Lung (tissue), 11 donors: ENCODE measurements at regions not wholly inside any gene's neighbourhood (a gene's known extent, or its start where the extent isn't known, plus 50 kb on each side); places are given as distances from the start of the nearest gene placed in this dataset.

Source experiments
- ATAC-seq: fragments of 200-7000 bp; cut with Tn5 transposase; one replicate; pipeline ENCODE4 v1.9.1; 2020; ENCODE audit warnings: moderate number of reproducible peaks; ENCODE audit not compliant: insufficient read depth, low FRiP score
- DNase-seq, 3 donors: peaks; one replicate each; pipeline ENCODE4 v3.0.0-alpha.2; 2013 to 2017
- H3K27ac ChIP-seq, 2 donors: one replicate each; pipeline ENCODE4 v1.5.1; 2013; ENCODE audit warnings: mild to moderate bottlenecking in 2 of 2, moderate library complexity in 2 of 2, control low read depth in 1 of 2, inconsistent platforms in 1 of 2, low read depth in 1 of 2, low read length in 1 of 2
- H3K27me3 ChIP-seq, 3 donors: one replicate each; pipeline ENCODE4 v1.5.1; 2013; ENCODE audit warnings: low read length in 2 of 3; ENCODE audit not compliant: control insufficient read depth in 3 of 3, insufficient read depth in 3 of 3
- H3K36me3 ChIP-seq, 4 donors: one replicate each; pipeline ENCODE4 v1.5.1; 2013; ENCODE audit warnings: low read length in 4 of 4, mild to moderate bottlenecking in 1 of 4, moderate library complexity in 1 of 4; ENCODE audit not compliant: control insufficient read depth in 4 of 4, insufficient read depth in 4 of 4
- H3K4me1 ChIP-seq, 5 donors: one replicate each; pipeline ENCODE4 v1.5.1; 2013; ENCODE audit warnings: low read length in 5 of 5, mild to moderate bottlenecking in 2 of 5, moderate library complexity in 1 of 5; ENCODE audit not compliant: control insufficient read depth in 5 of 5, insufficient read depth in 5 of 5
- H3K4me3 ChIP-seq: one replicate; pipeline ENCODE4 v1.5.1; 2013; ENCODE audit warnings: mild to moderate bottlenecking, control low read depth, moderate library complexity
- H3K9ac ChIP-seq, 2 donors: one replicate each; pipeline ENCODE4 v1.5.1; 2013; ENCODE audit warnings: low read length in 2 of 2, control low read depth in 1 of 2; ENCODE audit not compliant: insufficient read depth in 1 of 2
- H3K9me3 ChIP-seq, 4 donors: one replicate each; pipeline ENCODE4 v1.5.1; 2013; ENCODE audit warnings: low read length in 3 of 4, mild to moderate bottlenecking in 1 of 4, moderate library complexity in 1 of 4; ENCODE audit not compliant: control insufficient read depth in 4 of 4, insufficient read depth in 3 of 4
- CTCF ChIP-seq: IDR thresholded peaks from 2 replicates; pipeline ENCODE4 v1.5.1; 2012; ENCODE audit warnings: mild to moderate bottlenecking; ENCODE audit errors: control extremely low read depth, extremely low read depth
- WGBS, 2 donors: extraction: QIAGEN DNeasy Blood & Tissue Kit; methylation state at CpG; one replicate each; pipeline ENCODE4 v1.1.7; 2013; 5-methylcytosine and 5-hydroxymethylcytosine counted together
- donor health status: control.
- donor health status: control.
- donor health status: Bipolar disorder and iron deficiency.
- donor health status: healthy.
- donor health status: DM: yes; HTN: yes; CAD: no.

- H3K9me3 ChIP-seq: peaks cover 0 to 2% (median 0%) of the 10 kb centered on the region in 4 donors
- H3K4me1 ChIP-seq: peaks cover 0 to 8% (median 0%) of the 10 kb centered on the region in 5 donors
- no peak for DNase-seq
- no peaks in the 10 kb centered on the region for H3K36me3 ChIP-seq
- WGBS, 2 donors: 95% methylated on average over 3 of the region's 3 CpGs
- H3K27ac ChIP-seq: no peak overlapping the region
- no peak overlapping the region for H3K4me3 ChIP-seq
- H3K27me3 ChIP-seq: no peaks in the 10 kb centered on the region
- ATAC-seq: no peak
- no peak overlapping the region for H3K9ac ChIP-seq
- no peak for TF ChIP-seq CTCF
Measured at GRCh38 chr2:228540976-228541375, 359.5 kb upstream of the SPHKAP start.

GRCh38 chr2:228535396-228535795 is 353.9 kb upstream of the SPHKAP start:
- no peaks in the 10 kb centered on the region for H3K4me1 ChIP-seq
- no peak for DNase-seq
- H3K9ac ChIP-seq: no peak overlapping the region
- H3K4me3 ChIP-seq: no peak overlapping the region
- no peak for ATAC-seq
- no peak for TF ChIP-seq CTCF
- H3K27ac ChIP-seq: no peak overlapping the region
- H3K36me3 ChIP-seq: no peaks in the 10 kb centered on the region
- no peaks in the 10 kb centered on the region for H3K27me3 ChIP-seq
- no peaks in the 10 kb centered on the region for H3K9me3 ChIP-seq

GRCh38 chr2:228533156-228533555 is 351.7 kb upstream of the SPHKAP start:
- no peak for ATAC-seq
- no peaks in the 10 kb centered on the region for H3K9me3 ChIP-seq
- no peak for DNase-seq
- no peak for TF ChIP-seq CTCF
- no peak overlapping the region for H3K9ac ChIP-seq
- H3K36me3 ChIP-seq: no peaks in the 10 kb centered on the region
- WGBS, 2 donors: 48 to 69% methylated on average over 1 of the region's 1 CpG
- no peak overlapping the region for H3K4me3 ChIP-seq
- H3K4me1 ChIP-seq: no peaks in the 10 kb centered on the region
- H3K27me3 ChIP-seq: no peaks in the 10 kb centered on the region
- no peak overlapping the region for H3K27ac ChIP-seq

- WGBS, 2 donors: 81 to 96% methylated on average over 1 of the region's 1 CpG
- Histone ChIP-seq H3K36me3 (no peaks in the 10 kb centered on the region), H3K27me3 (no peaks in the 10 kb centered on the region), H3K4me1 (peaks cover 0 to 2% (median 0%) of the 10 kb centered on the region in 5 donors), H3K4me3 (no peak overlapping the region), H3K27ac (no peak overlapping the region), H3K9me3 (peaks cover 0 to 2% (median 0%) of the 10 kb centered on the region in 4 donors), H3K9ac (no peak overlapping the region)
- ATAC-seq (no peak), DNase-seq (no peak)
- no peak for TF ChIP-seq CTCF
Measured at GRCh38 chr2:228532233-228532632, 350.7 kb upstream of the SPHKAP start.
